Mammary epithelial cell (primary cell): ENCODE measurements at regions not wholly inside any gene's neighbourhood (a gene's known extent, or its start where the extent isn't known, plus 50 kb on each side); places are given as distances from the start of the nearest gene placed in this dataset.

Experiments
- CTCF ChIP-seq, 2 donors: IDR thresholded peaks in 1 of 2; conservative IDR thresholded peaks in 1 of 2; 2 replicates each; pipeline ENCODE4 v1.5.1; 2011 to 2012; ENCODE audit warnings: inconsistent platforms in 2 of 2, low read length in 2 of 2, mild to moderate bottlenecking in 2 of 2, control low read depth in 1 of 2, low read depth in 1 of 2; ENCODE audit not compliant: insufficient read depth in 1 of 2; ENCODE audit errors: extremely low read depth in 1 of 2
- EZH2 ChIP-seq: IDR thresholded peaks from 2 replicates; pipeline ENCODE4 v1.6.1; 2012; ENCODE audit warnings: low read length, inconsistent platforms, borderline replicate concordance

DNA sequence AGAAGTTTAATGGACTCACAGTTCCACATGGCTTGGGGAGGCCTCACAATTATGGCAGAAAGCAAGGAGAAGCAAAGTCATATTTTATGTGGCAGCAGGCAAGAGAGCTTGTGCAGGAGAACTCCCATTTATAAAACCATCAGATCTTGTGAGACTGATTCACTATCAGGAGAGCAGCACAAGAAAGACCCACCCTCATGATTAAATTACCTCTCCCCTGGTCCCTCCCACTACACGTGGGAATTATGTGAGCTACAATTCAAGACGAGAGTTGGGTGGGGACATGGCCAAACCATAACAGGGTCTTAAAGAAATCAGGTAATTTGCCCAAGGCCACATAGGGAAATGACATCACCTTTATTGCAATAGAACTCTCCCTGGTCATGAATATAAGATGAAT, 1073.3 kb upstream of the ACVR2A start:
- TF ChIP-seq CTCF (conservative IDR thresholded peaks at IDR 0.05 in 1 of 2, IDR thresholded peaks at IDR 0.05 in 1 of 2; ENCODE audit: extremely low read depth in 1 of 2, insufficient read depth in 1 of 2, low read depth in 1 of 2, low read length in 2 of 2) (no peak), EZH2 (no peak)
